Omental fat pad (tissue), 3 donors: ENCODE measurements at regions not wholly inside any gene's neighbourhood (a gene's known extent, or its start where the extent isn't known, plus 50 kb on each side); places are given as distances from the start of the nearest gene placed in this dataset.

Experiments
- ATAC-seq: fragments of 150-250 bp; one replicate; pipeline ENCODE4 v1.9.1; 2016; ENCODE audit warnings: mild to moderate bottlenecking, moderate library complexity; ENCODE audit not compliant: low FRiP score
- DNase-seq: peaks from one replicate; pipeline ENCODE4 v3.0.0-alpha.2; 2019; ENCODE audit warnings: low spot score
- TF ChIP-seq, protein P1 (sequence below), 3 donors: fragments of 450-650 bp; IDR thresholded peaks; one replicate each; pipeline ENCODE4 v1.5.1; 2016 to 2017; ENCODE audit warnings: antibody characterized with exemption in 3 of 3, mild to moderate bottlenecking in 3 of 3, moderate library complexity in 2 of 3

GRCh38 chr2:16205631-16206030 is 265.3 kb downstream of the MYCN start:
- TF ChIP-seq, protein P1, sequence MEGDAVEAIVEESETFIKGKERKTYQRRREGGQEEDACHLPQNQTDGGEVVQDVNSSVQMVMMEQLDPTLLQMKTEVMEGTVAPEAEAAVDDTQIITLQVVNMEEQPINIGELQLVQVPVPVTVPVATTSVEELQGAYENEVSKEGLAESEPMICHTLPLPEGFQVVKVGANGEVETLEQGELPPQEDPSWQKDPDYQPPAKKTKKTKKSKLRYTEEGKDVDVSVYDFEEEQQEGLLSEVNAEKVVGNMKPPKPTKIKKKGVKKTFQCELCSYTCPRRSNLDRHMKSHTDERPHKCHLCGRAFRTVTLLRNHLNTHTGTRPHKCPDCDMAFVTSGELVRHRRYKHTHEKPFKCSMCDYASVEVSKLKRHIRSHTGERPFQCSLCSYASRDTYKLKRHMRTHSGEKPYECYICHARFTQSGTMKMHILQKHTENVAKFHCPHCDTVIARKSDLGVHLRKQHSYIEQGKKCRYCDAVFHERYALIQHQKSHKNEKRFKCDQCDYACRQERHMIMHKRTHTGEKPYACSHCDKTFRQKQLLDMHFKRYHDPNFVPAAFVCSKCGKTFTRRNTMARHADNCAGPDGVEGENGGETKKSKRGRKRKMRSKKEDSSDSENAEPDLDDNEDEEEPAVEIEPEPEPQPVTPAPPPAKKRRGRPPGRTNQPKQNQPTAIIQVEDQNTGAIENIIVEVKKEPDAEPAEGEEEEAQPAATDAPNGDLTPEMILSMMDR (IDR thresholded peaks at IDR 0.05): no peak
- ATAC-seq (no peak), DNase-seq (no peak)

DNA sequence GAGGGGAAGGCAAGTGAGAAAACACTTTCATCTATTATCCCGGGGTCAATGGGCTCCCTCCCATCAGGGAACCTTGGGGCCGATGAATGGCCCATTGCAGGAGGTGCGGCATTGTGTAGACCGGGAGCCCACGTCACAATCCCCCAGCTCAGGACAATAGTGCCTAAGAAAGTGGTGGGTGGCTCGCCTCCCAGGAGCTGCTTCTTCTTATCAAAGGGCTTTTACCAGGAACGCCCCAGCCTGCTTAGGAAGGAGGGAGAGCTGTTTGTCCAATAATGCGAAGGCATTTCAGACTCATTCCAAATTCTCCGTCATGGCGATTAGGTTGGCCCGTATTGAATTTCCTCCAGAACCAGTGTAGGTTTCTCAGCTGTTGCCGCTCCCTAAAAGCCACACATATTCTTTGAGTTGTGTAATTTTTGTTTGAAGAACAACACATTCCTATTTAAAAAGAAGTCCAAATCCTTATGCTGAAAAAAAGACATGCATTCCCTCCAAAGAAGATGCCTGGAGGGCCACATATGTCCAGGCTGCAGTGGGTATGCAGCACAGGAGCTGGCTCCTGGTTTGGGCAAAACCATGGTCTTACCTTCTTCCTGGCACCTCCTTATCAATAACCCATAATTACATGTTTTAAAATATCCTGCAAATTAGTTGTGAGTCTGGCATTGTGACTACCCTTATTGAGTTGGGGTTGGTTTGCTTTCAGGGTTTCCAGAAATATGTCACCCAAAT is 264.7 kb downstream of the MYCN start:
- DNase-seq (no peak), ATAC-seq (no peak)
- TF ChIP-seq, protein P1 (IDR thresholded peaks at IDR 0.05): no peak

GRCh38 chr2:16204251-16204650 is 263.9 kb downstream of the MYCN start:
- TF ChIP-seq, protein P1 (IDR thresholded peaks at IDR 0.05): no peak

DNA sequence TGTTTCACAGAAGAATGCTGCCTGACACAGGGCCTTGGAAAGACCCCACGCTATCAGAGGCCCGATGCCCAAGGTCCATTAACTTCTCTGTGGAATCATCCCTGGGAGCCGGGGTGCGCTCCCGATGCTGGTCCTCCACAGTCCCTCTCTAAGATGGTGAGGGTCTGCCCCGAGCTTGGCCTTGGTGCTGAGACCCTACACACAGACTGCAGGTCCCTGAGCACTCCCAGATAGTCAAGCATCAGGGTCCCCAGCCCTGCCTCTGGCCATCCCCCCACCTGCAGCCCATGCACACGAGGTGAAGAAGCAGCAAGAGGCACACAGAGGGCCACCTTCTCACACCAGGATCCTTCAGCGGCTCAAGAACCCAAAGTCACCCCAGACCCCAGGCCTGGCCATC is 263.3 kb downstream of the MYCN start:
- TF ChIP-seq, protein P1 (IDR thresholded peaks at IDR 0.05): no peak
- ATAC-seq: no peak
- no peak for DNase-seq

More at GRCh38 chr2:16204251-16204650, 263.9 kb downstream of the MYCN start:
- DNase-seq (no peak), ATAC-seq (no peak)

DNA sequence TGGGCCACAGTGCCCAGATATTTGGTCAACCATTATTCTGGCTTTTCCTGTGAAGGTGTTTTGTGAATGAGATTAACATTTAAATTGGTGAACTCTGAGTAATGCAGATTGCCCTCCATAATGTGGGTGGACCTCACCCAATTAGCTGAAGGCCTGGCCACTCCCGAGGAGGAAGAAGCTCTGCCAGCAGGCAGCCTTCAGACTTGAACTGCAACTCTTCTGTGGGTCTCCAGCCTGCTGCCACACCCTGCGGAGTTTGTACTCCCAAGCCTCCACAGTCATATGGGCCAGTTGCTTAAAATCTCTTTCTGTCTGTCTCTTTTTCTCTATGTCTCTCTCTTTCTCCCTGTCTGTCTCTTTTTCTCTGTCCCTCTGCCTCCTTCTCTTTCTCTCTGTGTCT is 262.7 kb downstream of the MYCN start:
- TF ChIP-seq, protein P1 (IDR thresholded peaks at IDR 0.05): no peak
- ATAC-seq (no peak), DNase-seq (no peak)

DNA sequence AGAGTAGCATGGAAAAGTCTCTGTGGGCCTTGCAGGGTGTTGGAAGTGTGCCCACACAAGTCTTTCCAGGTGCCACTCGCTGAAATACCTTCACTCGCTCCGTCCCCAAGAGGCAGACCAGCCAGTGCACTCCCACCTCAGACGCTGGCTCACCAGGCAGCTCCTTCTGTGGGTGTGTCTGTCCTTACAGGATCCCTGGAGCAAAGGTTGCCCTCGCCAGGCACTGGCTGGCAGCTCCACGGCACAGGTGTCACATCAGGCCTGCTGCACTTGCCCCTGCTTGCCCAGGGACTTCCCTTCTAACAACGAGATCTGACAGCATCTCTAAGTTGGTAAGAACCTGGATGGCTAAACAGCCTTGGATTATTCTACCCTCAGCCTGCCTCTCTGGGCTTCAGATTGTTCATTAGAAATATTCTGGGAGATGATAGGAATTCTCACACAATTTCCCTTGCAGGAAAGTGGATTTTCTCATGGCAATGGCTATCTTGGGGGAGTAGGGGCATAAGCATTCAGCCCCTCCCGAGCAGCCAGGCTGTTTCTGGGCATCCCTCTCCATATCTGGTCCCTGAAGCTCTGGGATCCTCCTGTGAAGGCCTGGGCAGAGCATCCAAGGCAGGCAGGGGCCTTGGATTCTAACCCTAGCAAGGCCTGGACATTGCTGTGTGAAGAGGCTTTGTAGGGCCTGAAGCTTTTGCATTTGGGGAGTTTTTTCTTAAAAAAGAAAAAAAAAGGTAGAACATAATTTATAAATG is 262.1 kb downstream of the MYCN start:
- DNase-seq (no peak), ATAC-seq (no peak)

More for the DNA sequence above, 262.1 kb downstream of the MYCN start:
- TF ChIP-seq, protein P1 (IDR thresholded peaks at IDR 0.05): no peak
